Spinal cord (tissue), 9 donors: ENCODE measurements at regions not wholly inside any gene's neighbourhood (a gene's known extent, or its start where the extent isn't known, plus 50 kb on each side); places are given as distances from the start of the nearest gene placed in this dataset.

Experiments used
- DNase-seq, 6 donors: peaks; one replicate each; pipeline versions ENCODE4 v3.0.0 to v3.0.0-alpha.2; 2013 to 2015; ENCODE audit warnings: low spot score in 6 of 6, low read depth in 4 of 6
- H3K27ac ChIP-seq: one replicate; pipeline ENCODE4 v1.5.1; 2013; ENCODE audit warnings: low read depth, low read length, control low read depth
- H3K27me3 ChIP-seq: one replicate; pipeline ENCODE4 v1.6.1; 2013; ENCODE audit warnings: low read length; ENCODE audit not compliant: control insufficient read depth, insufficient read depth
- H3K36me3 ChIP-seq: one replicate; pipeline ENCODE4 v1.6.1; 2013; ENCODE audit warnings: low read length; ENCODE audit not compliant: control insufficient read depth, insufficient read depth
- H3K4me1 ChIP-seq: one replicate; pipeline ENCODE4 v1.6.1; 2013; ENCODE audit warnings: low read length; ENCODE audit not compliant: control insufficient read depth, insufficient read depth
- H3K4me3 ChIP-seq: one replicate; pipeline ENCODE4 v1.5.1; 2013; ENCODE audit warnings: low read depth, low read length, control low read depth
- H3K9me3 ChIP-seq: one replicate; pipeline ENCODE4 v1.6.1; 2013; ENCODE audit warnings: low read length; ENCODE audit not compliant: control insufficient read depth, insufficient read depth
- WGBS: methylation state at CpG from one replicate; pipeline ENCODE4 v1.1.5; 2013; ENCODE audit warnings: missing lambda C conversion rate; ENCODE audit not compliant: insufficient coverage; 5-methylcytosine and 5-hydroxymethylcytosine counted together
- donor health status: healthy.

GRCh38 chr12:43115441-43116160 lies 436.4 kb downstream of the ADAMTS20 start:
- Histone ChIP-seq H3K27me3 (no peaks in the 10 kb centered on the region), H3K27ac (no peak overlapping the region), H3K9me3 (no peaks in the 10 kb centered on the region), H3K36me3 (no peaks in the 10 kb centered on the region), H3K4me1 (no peaks in the 10 kb centered on the region), H3K4me3 (no peak overlapping the region)
- DNase-seq, result no peak
- WGBS, result 100% methylated on average over 2 of the region's 4 CpGs

- no peak overlapping the region for H3K4me3 ChIP-seq
- no peak for DNase-seq
- H3K4me1 ChIP-seq, result no peaks in the 10 kb centered on the region
- no peaks in the 10 kb centered on the region for H3K36me3 ChIP-seq
- no peaks in the 10 kb centered on the region for H3K9me3 ChIP-seq
- H3K27ac ChIP-seq, result no peak overlapping the region
- H3K27me3 ChIP-seq, result no peaks in the 10 kb centered on the region
- WGBS, result no CpG with 5 or more reads among the region's 3 CpGs
Measured at GRCh38 chr12:43114316-43114715, 437.7 kb downstream of the ADAMTS20 start.

GRCh38 chr12:43113616-43114015 lies 438.4 kb downstream of the ADAMTS20 start:
- no peak overlapping the region for H3K4me3 ChIP-seq

GRCh38 chr12:43113135-43113534 lies 438.9 kb downstream of the ADAMTS20 start:
- no peak overlapping the region for H3K4me3 ChIP-seq
- H3K4me1 ChIP-seq, result no peaks in the 10 kb centered on the region
- DNase-seq, result no peak
- H3K27ac ChIP-seq, result no peak overlapping the region
- no peaks in the 10 kb centered on the region for H3K27me3 ChIP-seq
- WGBS, result 60% methylated on average over 1 of the region's 2 CpGs
- no peaks in the 10 kb centered on the region for H3K9me3 ChIP-seq
- H3K36me3 ChIP-seq, result no peaks in the 10 kb centered on the region

More at GRCh38 chr12:43113616-43114015, 438.4 kb downstream of the ADAMTS20 start:
- no peaks in the 10 kb centered on the region for H3K9me3 ChIP-seq
- no CpG with 5 or more reads among the region's 4 CpGs for whole genome bisulfite sequencing
- H3K27me3 ChIP-seq, result no peaks in the 10 kb centered on the region
- no peak overlapping the region for H3K27ac ChIP-seq
- no peak for DNase-seq
- H3K36me3 ChIP-seq, result no peaks in the 10 kb centered on the region
- no peaks in the 10 kb centered on the region for H3K4me1 ChIP-seq

DNA sequence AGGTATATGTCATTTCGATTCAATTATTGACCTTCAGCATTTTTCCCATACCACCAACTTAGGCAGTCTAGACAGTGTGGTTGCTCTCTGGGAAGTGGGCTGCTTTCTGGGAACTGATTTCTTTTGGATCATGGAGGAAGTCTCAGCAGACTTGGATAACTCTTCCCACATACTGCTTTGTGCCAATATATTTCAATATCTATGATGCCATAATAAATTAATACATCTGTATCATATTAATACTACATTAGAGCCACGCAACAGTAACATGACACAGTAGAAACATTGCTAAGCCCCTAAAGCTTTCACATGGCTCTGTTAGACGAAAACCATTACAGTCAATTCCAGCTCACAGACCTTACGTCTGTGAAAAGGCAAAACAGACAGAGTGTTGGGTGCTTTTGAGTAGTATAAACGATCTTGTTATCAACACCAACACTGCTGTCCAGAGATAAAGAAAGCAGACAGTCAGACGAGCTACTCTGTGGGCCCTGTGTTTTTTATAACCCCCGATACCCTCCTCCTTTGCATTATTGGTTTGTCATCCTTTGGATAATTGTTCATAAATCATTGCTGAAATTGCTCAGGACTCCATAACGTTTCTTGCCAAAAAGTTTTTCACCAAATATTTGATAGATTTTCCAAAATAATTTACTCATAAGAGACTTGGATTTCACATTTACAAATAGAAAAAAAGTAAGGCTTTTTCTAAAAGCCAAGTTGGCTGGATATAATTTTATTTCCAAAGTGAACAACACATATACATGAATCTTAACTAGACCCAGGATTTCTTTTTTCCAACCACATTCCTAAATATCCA lies 439.7 kb downstream of the ADAMTS20 start:
- DNase-seq, result no peak
- no peaks in the 10 kb centered on the region for H3K36me3 ChIP-seq
- no peaks in the 10 kb centered on the region for H3K9me3 ChIP-seq
- no peak overlapping the region for H3K4me3 ChIP-seq
- 0% methylated on average over 1 of the region's 8 CpGs for WGBS
- H3K27me3 ChIP-seq, result no peaks in the 10 kb centered on the region
- H3K27ac ChIP-seq, result no peak overlapping the region
- no peaks in the 10 kb centered on the region for H3K4me1 ChIP-seq

- Histone ChIP-seq H3K27me3 (no peaks in the 10 kb centered on the region), H3K4me3 (no peak overlapping the region), H3K36me3 (no peaks in the 10 kb centered on the region), H3K9me3 (no peaks in the 10 kb centered on the region), H3K27ac (no peak overlapping the region), H3K4me1 (no peaks in the 10 kb centered on the region)
- DNase-seq, result no peak
- 77% methylated on average over 4 of the region's 6 CpGs for WGBS
Measured at GRCh38 chr12:43111608-43112007, 440.4 kb downstream of the ADAMTS20 start.

- H3K27ac ChIP-seq, result no peak overlapping the region
- H3K27me3 ChIP-seq, result no peaks in the 10 kb centered on the region
- no peak overlapping the region for H3K4me3 ChIP-seq
- H3K4me1 ChIP-seq, result no peaks in the 10 kb centered on the region
- no peak for DNase-seq
- no peaks in the 10 kb centered on the region for H3K9me3 ChIP-seq
- WGBS, result 83% methylated on average over 2 of the region's 2 CpGs
- H3K36me3 ChIP-seq, result no peaks in the 10 kb centered on the region
Measured at GRCh38 chr12:43109631-43110345, 442.2 kb downstream of the ADAMTS20 start.

DNA sequence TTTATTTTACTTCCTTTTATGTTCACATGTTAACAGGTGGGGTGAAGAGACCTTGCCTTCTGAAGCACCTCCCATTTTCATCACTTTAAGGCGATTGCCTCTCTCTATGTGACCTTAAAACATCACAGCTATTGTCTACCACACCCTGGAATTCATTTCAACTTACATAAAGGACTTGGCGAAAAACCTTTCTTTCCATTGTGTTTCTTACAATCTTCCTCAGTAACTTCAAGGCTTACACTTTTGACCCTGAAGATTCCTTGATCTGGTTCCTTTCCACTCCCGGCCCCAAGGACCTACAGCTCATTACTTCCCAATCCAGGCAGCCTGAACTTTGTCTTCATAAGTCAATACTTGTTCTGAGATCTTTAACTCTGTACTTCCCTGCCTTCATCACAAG lies 443.3 kb downstream of the ADAMTS20 start:
- no peak for DNase-seq
- no peaks in the 10 kb centered on the region for H3K9me3 ChIP-seq
- H3K27ac ChIP-seq, result no peak overlapping the region
- no peaks in the 10 kb centered on the region for H3K27me3 ChIP-seq
- H3K4me3 ChIP-seq, result no peak overlapping the region
- no peaks in the 10 kb centered on the region for H3K4me1 ChIP-seq
- no peaks in the 10 kb centered on the region for H3K36me3 ChIP-seq
- 67% methylated on average over 3 of the region's 3 CpGs for WGBS

- Histone ChIP-seq H3K27ac (no peak overlapping the region), H3K36me3 (no peaks in the 10 kb centered on the region), H3K4me1 (no peaks in the 10 kb centered on the region), H3K4me3 (no peak overlapping the region), H3K9me3 (no peaks in the 10 kb centered on the region), H3K27me3 (no peaks in the 10 kb centered on the region)
- WGBS, result no CpG with 5 or more reads among the region's 2 CpGs
- DNase-seq, result no peak
Measured at GRCh38 chr12:43107026-43107775, 444.8 kb downstream of the ADAMTS20 start.
